HPDE6-E6E7 (cell line): ENCODE measurements at regions not wholly inside any gene's neighbourhood (a gene's known extent, or its start where the extent isn't known, plus 50 kb on each side); places are given as distances from the start of the nearest gene placed in this dataset.
"Not testable (repeated sequence)": the region's sequence is repeated elsewhere in the genome, so short reads cannot be mapped to it uniquely, and the experiment has no call there.

Source experiments
- DNase-seq: peaks from one replicate; pipeline ENCODE4 v3.0.0; 2011; ENCODE audit warnings: missing footprints; ENCODE audit errors: extremely low spot score

DNA sequence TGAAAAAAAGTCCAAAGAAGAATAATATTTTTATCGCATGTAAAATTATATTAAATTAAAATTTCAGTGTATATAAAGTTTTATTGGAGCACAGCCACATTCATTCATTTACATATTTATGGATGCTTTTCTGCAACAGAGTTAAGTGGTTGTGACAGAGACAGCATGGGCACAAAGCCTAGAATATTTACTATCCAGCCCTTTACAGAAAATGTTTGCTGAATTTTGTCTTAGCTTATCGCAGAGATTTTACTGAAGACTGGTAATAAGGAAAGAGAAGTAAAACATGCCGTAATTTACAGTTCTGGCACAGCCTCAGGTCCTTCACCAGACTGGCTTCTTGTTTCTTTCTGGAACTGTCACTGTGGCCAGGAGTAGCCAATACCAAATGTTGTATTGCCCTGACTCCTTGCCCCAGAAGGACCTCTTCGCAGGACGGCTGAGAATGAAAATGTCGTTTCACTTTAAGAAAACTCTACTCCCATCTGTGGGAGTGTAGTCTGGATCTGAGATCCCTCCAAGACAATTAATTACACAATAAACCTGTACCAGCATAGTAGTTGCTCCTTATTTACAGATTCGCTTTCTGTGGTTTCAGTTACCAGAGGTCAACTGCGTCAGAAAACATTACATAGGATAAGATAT lies 94.9 kb upstream of the GOT2 start:
- no peak for DNase-seq

DNA sequence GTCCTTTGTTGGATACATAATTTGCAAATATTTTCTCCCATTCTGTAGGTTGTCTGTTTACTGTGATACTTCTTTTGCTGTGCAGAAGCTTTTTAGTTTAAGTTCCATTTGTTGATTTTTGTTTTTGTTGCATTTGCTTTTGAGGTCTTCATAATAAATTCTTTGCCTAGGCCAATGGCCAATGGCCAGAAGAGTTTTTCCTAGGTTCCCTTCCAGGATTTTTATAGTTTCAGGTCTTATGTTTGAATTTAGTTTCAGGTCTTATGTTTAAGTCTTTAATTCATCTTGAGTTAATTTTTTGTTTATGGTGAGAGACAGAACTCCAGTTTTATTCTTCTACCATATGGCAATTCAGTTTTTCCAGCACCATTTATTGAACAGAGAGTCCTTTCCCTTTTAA lies 90.1 kb upstream of the GOT2 start:
- DNase-seq, result no peak

DNA sequence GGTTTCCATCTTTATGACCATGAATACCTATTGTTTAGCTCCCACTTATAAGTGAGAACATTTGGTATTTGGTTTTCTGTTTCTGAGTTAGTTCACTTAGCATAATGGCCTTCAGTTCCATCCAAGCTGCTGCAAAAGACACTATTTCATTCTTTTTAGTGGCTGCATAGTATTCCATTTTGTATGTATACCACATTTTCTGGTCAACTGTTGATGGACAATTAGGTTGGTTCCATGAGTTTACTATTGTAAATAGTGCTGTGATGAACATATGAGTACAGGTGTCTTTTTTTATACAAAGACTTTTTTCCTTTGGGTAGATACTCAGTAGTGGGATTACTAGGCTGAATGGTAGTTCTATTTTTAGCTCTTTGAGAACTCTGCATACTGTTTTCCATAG lies 87.8 kb upstream of the GOT2 start:
- no peak for DNase-seq

DNA sequence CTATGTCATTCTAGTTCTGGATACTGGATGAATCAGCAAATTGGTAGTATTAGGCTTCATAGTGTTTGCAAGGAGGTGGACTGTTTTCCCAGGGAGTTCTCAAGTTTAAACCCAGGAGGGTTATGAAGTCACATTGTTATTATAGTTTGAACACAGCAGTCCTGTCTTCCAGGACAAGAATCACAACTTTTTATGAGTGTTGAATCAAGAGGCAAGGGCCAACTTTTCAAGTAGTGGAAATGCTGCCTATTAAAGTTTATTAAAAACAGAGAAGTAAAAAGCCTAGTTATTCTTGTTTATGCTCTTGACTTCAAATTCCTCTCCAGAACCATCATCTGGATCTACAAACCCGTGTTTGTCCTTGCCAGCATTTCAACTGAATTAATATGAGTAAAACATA lies 86.3 kb upstream of the GOT2 start:
- DNase-seq, result no peak

DNA sequence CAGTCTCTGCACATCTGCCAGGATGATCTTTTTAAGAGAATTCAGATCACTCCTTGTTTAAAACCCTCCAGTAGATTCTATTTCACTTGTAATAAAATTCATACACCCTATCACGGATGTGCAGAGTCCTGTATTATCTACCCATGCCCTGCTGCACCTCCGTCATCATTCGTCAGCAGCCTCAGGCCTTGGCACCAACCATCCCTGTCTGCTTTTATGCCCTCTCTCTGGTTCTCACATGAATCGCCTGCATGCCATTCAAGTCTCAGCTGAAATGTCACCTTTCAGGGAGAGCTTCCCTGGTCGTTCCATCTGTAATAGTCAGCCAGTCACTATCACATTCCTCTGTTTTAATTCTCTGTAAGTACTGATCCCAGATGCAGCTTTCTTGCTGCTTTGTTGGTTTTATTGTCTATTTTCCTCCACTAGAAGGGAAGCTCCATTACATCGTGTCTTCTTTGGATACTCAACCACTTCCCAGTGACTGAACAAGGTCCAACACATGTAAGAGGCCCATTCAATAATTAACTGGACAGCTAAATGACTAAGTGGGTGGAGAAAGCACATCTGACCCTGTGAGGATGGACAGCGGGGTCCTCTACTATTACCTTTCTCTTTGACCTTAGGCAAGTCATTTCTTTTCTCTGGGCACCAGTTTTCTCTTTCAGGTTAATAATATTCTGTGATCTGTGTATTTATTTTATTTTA lies 81.2 kb upstream of the GOT2 start:
- DNase-seq, result peak; percentile 15

DNA sequence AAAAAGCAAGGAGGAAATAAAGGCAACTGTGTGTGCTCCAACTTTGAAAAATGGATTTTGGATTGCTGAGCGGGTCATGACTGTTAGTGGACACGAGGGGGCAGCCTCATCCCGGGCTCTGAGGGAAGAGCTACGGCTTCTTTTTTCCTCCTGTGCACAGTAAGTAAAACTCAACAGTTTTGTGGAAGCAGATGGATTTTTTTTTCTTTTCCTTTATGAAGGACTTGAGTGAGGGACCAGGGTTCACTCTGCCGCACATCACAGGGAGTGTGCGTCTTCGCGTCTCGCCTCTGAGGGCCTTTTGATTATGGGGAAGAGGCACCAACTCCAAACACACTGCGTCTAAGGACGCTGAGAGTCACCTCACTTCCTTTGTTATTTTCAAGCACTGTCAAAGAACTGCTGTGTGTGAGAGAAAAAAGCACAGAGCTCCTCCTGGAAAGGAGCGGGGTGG lies 80.3 kb upstream of the GOT2 start:
- DNase-seq, result peak; percentile 56

DNA sequence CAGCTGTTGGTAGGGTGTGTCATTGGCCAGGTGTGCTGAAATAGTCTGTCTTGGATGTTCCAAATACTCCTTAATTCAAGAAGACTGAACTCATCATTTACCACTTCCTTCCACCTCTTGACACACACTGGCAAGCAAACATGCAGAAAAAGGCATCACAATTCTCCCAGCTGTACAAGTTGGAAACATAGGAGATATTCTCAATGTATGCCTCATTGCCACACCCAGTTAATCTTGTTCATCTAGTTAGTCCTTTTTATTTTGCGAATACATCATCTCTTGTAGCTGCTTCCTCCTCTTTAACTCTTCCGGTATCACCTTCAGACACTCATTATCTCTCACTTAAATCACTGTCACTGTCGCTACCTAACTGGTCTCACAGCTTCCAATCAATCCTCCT lies 75.1 kb upstream of the GOT2 start:
- DNase-seq, result no peak

DNA sequence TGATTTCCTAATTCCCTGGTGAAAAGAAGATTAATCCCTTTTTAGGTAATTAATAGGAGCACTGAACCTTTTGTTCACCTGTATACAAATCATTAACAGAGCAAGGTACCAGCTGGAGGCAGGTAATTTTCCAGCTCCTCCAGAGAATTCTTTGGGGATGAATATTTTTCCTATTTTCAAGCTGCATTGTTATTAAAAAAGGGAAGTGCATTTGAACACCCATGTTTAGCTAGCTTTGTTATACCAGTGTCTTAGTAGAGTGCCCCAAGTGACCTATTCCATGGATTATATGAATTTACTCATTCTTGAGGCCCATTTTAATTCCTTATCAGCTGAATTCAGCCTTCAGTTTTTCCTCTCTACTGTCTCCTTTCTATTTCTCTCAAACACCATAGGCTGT lies 73.2 kb upstream of the GOT2 start:
- DNase-seq, result no peak

DNA sequence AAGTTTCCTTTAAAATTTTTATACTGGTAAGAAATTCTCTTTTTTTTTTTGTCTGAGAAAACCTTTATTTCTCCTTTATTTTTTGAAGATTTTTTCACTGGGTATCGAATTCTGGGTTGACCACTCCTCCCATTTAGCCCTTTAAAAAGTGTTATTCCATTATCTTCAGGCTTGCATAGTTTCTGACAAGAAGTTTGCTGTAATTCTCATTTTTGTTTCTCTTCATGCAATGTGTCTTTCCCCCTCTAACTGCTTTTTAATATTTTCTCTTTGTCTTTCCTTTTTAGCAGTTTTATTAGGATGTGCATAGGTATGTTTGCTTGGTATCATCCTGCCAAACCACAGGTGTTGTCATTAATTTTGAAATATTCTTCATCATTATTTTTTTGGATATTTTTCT lies 67.7 kb upstream of the GOT2 start:
- no peak for DNase-seq

DNA sequence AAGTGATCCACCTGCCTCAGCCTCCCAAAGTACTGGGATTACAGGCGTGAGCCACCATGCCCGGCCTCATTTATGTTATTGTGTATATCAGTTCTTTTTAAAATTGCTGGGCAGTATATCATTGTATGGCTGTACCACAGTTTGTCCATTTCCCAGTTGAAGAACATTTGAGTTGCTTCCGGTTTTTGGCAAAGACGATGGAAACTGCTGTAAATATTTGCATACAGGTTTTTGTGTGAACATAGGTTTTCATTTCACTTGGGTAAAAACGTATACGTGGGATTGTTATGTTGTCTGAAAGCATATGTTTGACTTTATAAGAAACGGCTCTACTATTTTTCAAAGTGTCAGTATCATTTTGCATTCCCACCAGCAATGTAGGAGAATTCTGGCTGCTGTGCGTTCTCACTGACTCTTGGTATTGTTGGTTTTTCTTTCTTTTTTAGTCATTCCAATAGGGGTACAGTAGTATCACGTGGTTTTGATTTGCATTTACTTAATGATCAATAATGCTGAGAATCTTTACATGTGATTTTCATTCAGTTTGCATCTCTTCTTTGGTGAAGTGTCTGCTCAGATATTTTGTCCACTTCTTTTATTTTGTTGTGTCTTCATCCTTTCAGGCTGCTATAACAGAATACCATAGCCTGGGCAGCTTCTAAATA lies 63.2 kb upstream of the GOT2 start:
- no peak for DNase-seq

DNA sequence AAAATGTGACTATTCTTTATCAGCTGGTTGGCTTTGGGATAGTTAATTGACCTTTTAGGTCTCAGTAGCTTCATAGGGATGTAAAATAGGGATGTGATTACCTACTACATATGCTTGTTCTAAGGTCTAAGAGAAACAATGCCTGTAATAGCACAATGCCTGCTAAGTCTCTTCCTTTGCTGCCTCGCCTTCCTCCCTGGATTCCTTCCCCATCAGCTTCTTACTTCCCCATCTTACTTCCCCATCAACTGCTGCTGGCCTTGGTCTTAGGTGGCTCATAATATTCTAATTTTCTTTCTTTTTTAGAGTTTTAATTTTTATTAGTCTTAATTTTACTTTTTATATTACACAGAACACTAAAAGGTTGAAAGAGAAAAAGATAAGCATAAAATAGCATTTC lies 59.2 kb upstream of the GOT2 start:
- no peak for DNase-seq

DNA sequence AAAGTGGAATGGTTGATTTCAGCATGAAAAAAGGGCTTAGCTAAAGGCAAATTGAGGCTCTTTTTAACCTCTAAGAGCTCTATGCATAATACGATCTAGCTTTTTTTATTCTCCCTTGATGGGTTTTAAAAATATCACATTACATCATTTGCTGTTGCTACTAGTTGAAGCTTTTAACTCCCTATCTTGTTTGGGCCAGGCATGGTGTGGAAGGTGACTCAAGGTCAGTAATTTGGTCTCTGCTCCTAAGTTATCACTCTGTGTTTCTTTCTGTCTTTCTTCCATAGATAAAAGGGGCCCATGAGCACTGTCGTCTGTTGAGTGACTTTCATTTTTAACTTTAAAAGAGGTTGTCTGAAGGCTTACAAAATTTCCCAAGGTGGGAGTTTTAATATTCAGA lies 58.1 kb upstream of the GOT2 start:
- no peak for DNase-seq

DNA sequence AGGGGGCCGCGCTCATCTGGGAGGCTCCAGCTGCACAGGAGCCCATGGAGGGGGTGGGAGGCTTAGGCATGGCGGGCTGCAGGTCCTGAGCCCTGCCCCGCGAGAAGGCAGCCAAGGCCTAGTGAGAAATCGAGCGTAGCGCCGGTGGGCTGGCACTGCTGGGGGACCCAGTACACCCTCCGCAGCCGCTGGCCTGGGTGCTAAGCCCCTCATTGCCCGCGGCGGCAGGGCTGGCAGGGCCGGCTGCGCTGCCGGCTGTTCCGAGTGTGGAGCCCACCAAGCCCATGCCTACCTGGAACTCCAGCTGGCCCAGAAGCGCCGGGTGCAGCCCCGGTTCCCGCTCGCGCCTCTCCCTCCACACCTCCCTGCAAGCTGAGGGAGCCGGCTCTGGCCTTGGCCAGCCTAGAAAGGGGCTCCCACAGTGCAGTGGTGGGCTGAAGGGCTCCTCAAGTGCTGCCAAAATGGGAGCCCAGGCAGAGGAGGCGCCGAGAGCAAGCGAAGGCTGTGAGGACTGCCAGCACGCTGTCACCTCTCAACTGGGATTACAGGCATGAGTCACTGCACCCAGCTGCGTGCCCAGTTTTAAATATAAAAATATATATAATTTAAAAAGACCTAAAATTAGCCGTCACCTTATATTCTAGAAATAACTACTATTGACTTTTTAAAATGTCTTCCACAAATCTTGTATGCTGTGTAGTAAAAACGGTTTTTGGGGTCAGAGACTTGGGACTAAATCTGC lies 56.9 kb upstream of the GOT2 start:
- not testable (repeated sequence) for DNase-seq

DNA sequence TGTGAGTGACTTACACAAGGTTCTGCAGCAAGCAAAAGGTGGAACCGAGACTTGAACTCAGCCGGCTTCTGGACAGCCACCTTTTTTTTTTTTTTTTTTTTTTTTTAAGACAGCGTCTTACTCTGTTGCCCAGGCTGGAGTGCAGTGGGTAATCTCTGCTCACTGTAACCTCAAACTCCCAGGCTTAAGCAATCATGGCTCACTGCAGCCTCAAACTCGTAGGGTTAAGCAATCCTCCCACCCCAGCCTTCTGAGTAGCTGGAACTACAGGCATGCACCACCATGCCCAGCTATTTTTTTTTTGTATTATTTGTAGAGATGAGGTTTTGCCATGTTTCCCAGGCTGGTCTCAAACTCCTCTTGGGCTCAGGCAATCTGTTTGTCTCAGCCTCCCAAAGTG lies 55.2 kb upstream of the GOT2 start:
- no peak for DNase-seq
